Activated T-helper 17 cell treated with anti-CD3 and anti-CD28 coated beads, Interleukin-2, amount 50 U/mL, for 72 hours (primary cell): ENCODE measurements at regions not wholly inside any gene's neighbourhood (a gene's known extent, or its start where the extent isn't known, plus 50 kb on each side); places are given as distances from the start of the nearest gene placed in this dataset.
"Not testable (repeated sequence)": the region's sequence is repeated elsewhere in the genome, so short reads cannot be mapped to it uniquely, and the experiment has no call there.

Experiments
- ATAC-seq: fragments of 150-1000 bp; cut with Tn5 transposase; replicated peaks from 2 replicates; pipeline ENCODE4 v1.10.0; 2021; ENCODE audit warnings: mild to moderate bottlenecking, moderate library complexity
- H3K27ac Mint-ChIP-seq: one replicate; pipeline ENCODE4 v1.8.0; 2022; ENCODE audit warnings: mixed read lengths
- H3K27me3 Mint-ChIP-seq: one replicate; pipeline ENCODE4 v1.8.0; 2022; ENCODE audit warnings: mixed read lengths
- H3K36me3 Mint-ChIP-seq: one replicate; pipeline ENCODE4 v1.8.0; 2022; ENCODE audit warnings: low read depth, mild to moderate bottlenecking, mixed read lengths
- H3K4me1 Mint-ChIP-seq: one replicate; pipeline ENCODE4 v1.8.0; 2022; ENCODE audit warnings: mixed read lengths
- H3K4me3 Mint-ChIP-seq: one replicate; pipeline ENCODE4 v1.8.0; 2022; ENCODE audit warnings: mild to moderate bottlenecking, mixed read lengths
- H3K9me3 Mint-ChIP-seq: one replicate; pipeline ENCODE4 v1.8.0; 2022; ENCODE audit warnings: mixed read lengths

DNA sequence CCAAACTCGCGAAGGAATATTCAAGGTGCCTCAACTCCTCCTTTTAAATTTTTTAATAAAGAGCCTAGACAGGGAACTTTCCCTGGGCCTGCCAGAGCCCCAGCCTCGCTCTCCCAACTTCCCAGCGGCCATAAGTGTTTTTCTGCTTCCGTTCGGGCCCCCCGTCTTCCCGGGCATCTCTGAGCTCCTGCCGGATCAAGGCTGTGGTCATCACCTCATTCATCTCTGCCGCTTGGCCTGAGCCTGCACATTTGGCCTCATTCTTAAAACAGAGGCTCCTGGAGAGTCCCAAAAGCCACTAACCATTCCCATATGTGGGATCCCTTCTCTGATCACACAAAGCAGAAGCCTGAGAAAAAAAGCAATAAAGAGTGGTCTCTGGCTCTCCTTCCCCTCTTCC is 969.1 kb upstream of the DEFB115 start:
- no peak overlapping the region for H3K4me3 Mint-ChIP-seq
- no peaks in the 10 kb centered on the region for H3K36me3 Mint-ChIP-seq
- H3K27me3 Mint-ChIP-seq: no peaks in the 10 kb centered on the region
- ATAC-seq: no peak
- H3K27ac Mint-ChIP-seq: peak overlapping the region; percentile 88
- H3K4me1 Mint-ChIP-seq: peaks cover 12% of the 10 kb centered on the region
- H3K9me3 Mint-ChIP-seq: peaks cover 4% of the 10 kb centered on the region

GRCh38 chr20:30289049-30289448 is 968.4 kb upstream of the DEFB115 start:
- not testable (repeated sequence) for H3K27me3 Mint-ChIP-seq, ATAC-seq, H3K9me3 Mint-ChIP-seq, H3K36me3 Mint-ChIP-seq
- Mint-ChIP-seq H3K27ac (peak overlapping the region; percentile 88), H3K4me3 (peak overlapping the region; percentile 79), H3K4me1 (peaks cover 12% of the 10 kb centered on the region)

GRCh38 chr20:30289711-30290141 is 967.7 kb upstream of the DEFB115 start:
- H3K27ac Mint-ChIP-seq: peak overlapping the region; percentile 88
- not testable (repeated sequence) for ATAC-seq

GRCh38 chr20:30290361-30291063 is 967.0 kb upstream of the DEFB115 start:
- H3K4me1 Mint-ChIP-seq: peaks cover 12% of the 10 kb centered on the region
- not testable (repeated sequence) for H3K27me3 Mint-ChIP-seq, H3K36me3 Mint-ChIP-seq, H3K9me3 Mint-ChIP-seq
- H3K27ac Mint-ChIP-seq: peak overlapping the region; percentile 88
- peak; percentile 39 for ATAC-seq
- H3K4me3 Mint-ChIP-seq: peak overlapping the region; percentile 79

More at GRCh38 chr20:30289711-30290141, 967.7 kb upstream of the DEFB115 start:
- not testable (repeated sequence) for H3K9me3 Mint-ChIP-seq, H3K27me3 Mint-ChIP-seq, H3K36me3 Mint-ChIP-seq
- H3K4me3 Mint-ChIP-seq: peak overlapping the region; percentile 79
- peaks cover 12% of the 10 kb centered on the region for H3K4me1 Mint-ChIP-seq

GRCh38 chr20:30291064-30291379 is 966.4 kb upstream of the DEFB115 start:
- H3K9me3 Mint-ChIP-seq, H3K27me3 Mint-ChIP-seq, ATAC-seq, H3K36me3 Mint-ChIP-seq: not testable (repeated sequence)
- Mint-ChIP-seq H3K4me1 (peaks cover 12% of the 10 kb centered on the region), H3K4me3 (peak overlapping the region; percentile 79), H3K27ac (peak overlapping the region; percentile 46)

DNA sequence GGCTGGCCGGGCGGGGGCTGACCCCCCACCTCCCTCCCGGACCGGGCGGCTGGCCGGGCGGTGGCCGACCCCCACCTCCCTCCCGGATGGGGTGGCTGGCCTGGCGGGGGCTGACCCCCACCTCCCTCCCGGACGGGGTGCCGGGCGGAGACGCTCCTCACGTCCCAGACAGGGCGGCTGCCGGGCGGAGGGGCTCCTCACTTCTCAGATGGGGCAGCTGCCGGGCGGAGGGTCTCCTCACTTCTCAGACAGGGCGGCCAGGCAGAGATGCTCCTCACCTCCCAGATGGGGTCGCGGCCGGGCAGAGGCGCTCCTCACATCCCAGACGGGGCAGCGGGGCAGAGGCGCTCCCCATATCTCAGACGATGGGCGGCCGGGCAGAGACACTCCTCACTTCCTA is 965.8 kb upstream of the DEFB115 start:
- H3K9me3 Mint-ChIP-seq, H3K36me3 Mint-ChIP-seq, H3K27ac Mint-ChIP-seq, ATAC-seq, H3K4me3 Mint-ChIP-seq: not testable (repeated sequence)
- peaks cover 14% of the 10 kb centered on the region for H3K27me3 Mint-ChIP-seq
- H3K4me1 Mint-ChIP-seq: peaks cover 12% of the 10 kb centered on the region

DNA sequence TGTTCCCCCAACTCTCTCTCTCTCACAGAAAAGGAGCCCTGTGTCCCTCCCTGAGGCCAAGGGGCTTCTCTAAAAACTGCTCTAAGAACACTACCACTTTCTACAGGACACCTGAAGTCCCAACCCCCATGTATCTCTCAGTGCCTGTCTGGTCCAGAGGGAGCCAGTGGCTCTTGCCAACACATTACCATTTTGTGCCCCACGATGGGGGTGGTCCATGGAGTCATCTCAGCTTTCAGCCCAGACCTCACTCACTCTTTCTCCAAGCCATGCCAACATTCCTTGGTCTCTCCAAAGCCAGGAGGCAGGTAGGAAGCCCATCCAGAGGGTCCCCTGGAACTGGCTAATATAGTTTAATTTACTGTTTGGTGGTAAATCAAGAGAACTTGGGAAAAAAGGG is 962.1 kb upstream of the DEFB115 start:
- H3K9me3 Mint-ChIP-seq, H3K27ac Mint-ChIP-seq, H3K4me3 Mint-ChIP-seq, H3K4me1 Mint-ChIP-seq, H3K36me3 Mint-ChIP-seq, ATAC-seq: not testable (repeated sequence)
- H3K27me3 Mint-ChIP-seq: peaks cover 27% of the 10 kb centered on the region

DNA sequence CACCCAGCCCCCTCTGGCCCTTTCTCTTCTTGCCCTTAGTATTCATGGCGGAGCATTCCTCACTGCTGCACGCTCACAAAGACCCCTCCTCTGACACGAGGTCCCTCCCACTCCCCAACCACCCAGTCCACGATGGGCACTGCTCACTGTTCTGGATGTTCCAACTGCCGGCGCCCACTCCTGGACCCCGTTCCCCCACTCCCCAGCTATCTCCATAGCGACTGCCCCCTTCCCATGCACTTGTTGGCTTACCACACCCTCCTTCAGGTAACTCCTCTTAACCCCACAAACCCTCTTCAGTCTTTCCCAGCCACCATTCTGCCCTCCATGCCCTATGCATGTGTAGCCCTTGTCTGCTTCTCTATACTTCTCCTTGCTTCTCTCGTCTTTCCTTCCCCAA is 961.5 kb upstream of the DEFB115 start:
- not testable (repeated sequence) for ATAC-seq, H3K4me1 Mint-ChIP-seq, H3K36me3 Mint-ChIP-seq, H3K9me3 Mint-ChIP-seq, H3K4me3 Mint-ChIP-seq, H3K27ac Mint-ChIP-seq
- peaks cover 29% of the 10 kb centered on the region for H3K27me3 Mint-ChIP-seq

GRCh38 chr20:30297878-30298595 is 959.4 kb upstream of the DEFB115 start:
- H3K36me3 Mint-ChIP-seq, H3K27ac Mint-ChIP-seq, H3K4me1 Mint-ChIP-seq, H3K9me3 Mint-ChIP-seq, ATAC-seq, H3K4me3 Mint-ChIP-seq: not testable (repeated sequence)
- H3K27me3 Mint-ChIP-seq: peaks cover 29% of the 10 kb centered on the region

- Mint-ChIP-seq H3K27me3 (peaks cover 24% of the 10 kb centered on the region), H3K4me3 (peak overlapping the region; percentile 54)
- H3K27ac Mint-ChIP-seq, H3K36me3 Mint-ChIP-seq, H3K9me3 Mint-ChIP-seq, ATAC-seq, H3K4me1 Mint-ChIP-seq: not testable (repeated sequence)
Observed at GRCh38 chr20:30300220-30300642, 957.2 kb upstream of the DEFB115 start.

GRCh38 chr20:30302786-30303185 is 954.7 kb upstream of the DEFB115 start:
- H3K9me3 Mint-ChIP-seq, H3K27ac Mint-ChIP-seq, H3K36me3 Mint-ChIP-seq, H3K4me3 Mint-ChIP-seq, H3K4me1 Mint-ChIP-seq, ATAC-seq: not testable (repeated sequence)
- peaks cover 15% of the 10 kb centered on the region for H3K27me3 Mint-ChIP-seq

DNA sequence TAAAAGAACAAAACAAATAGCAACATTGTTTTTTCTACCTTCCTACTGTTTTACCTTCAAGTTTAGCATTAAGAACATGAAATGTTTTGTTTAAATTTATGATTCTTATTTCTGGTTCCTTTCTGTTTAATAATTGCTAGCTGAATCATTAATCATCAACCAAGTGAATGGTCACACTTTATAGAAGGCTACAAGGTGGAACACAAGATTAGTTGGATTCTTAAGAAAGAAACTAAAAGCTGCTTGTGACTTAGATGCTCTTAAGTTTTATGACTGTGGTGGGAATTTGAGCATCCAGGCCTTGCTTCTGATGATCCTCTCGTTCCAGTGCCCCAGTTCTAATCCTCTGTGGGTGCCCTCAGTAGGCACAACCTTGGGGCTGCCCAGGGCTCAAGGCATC is 947.5 kb upstream of the DEFB115 start:
- not testable (repeated sequence) for H3K27ac Mint-ChIP-seq, H3K4me3 Mint-ChIP-seq, H3K27me3 Mint-ChIP-seq, H3K4me1 Mint-ChIP-seq, H3K9me3 Mint-ChIP-seq, H3K36me3 Mint-ChIP-seq, ATAC-seq

DNA sequence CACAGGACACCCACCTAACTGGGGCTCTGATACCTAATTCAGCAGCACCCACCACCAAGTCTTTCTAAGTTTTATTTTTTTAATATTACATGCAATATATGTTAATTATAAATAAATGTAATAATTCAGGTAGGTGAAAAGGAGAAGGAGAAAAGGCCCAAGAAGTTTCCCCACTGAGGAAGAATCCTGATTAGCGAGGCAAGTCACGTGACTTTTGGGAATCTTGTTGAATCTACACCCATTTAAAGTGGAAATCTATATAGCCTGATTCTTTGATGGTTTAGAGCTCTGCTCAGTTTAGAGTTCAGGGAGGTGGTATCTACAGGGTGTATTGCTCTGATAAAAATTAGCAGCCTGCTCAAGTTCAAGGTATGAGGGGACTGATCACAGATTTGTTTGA is 947.1 kb upstream of the DEFB115 start:
- not testable (repeated sequence) for H3K27ac Mint-ChIP-seq, H3K27me3 Mint-ChIP-seq, H3K4me1 Mint-ChIP-seq, ATAC-seq, H3K36me3 Mint-ChIP-seq, H3K9me3 Mint-ChIP-seq, H3K4me3 Mint-ChIP-seq

- ATAC-seq, H3K9me3 Mint-ChIP-seq, H3K36me3 Mint-ChIP-seq, H3K4me3 Mint-ChIP-seq, H3K4me1 Mint-ChIP-seq, H3K27ac Mint-ChIP-seq: not testable (repeated sequence)
- H3K27me3 Mint-ChIP-seq: peaks cover 14% of the 10 kb centered on the region
Observed at GRCh38 chr20:30312220-30312619, 945.2 kb upstream of the DEFB115 start.

GRCh38 chr20:30313660-30314059 is 943.8 kb upstream of the DEFB115 start:
- H3K9me3 Mint-ChIP-seq, H3K36me3 Mint-ChIP-seq, H3K27ac Mint-ChIP-seq, H3K4me1 Mint-ChIP-seq, H3K4me3 Mint-ChIP-seq, ATAC-seq: not testable (repeated sequence)
- H3K27me3 Mint-ChIP-seq: peaks cover 21% of the 10 kb centered on the region
